ENCODE measurements at regions not wholly inside any gene's neighbourhood (a gene's known extent, or its start where the extent isn't known, plus 50 kb on each side); places are given as distances from the start of the nearest gene placed in this dataset.

DNA sequence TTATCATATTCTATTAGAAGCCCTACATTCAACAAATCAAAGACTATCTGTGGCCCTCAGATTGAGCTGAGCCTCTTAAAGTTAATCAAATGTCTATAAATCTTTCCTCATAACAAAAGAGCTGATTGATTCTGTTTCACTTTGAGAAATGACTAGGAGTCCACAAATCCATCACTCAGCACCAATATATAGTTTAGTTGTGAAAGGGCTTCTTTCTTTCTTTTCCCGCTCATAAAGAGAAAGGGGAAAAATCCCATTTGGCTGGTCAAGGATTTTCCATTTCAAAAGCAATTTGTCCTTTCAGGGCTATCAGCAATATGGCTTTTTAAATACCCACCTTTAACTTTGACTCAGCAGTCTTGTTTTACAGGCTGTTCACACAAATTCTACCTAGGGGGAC is 408.5 kb upstream of the PCDH20 start (continued):
- TF ChIP-seq, protein P1, sequence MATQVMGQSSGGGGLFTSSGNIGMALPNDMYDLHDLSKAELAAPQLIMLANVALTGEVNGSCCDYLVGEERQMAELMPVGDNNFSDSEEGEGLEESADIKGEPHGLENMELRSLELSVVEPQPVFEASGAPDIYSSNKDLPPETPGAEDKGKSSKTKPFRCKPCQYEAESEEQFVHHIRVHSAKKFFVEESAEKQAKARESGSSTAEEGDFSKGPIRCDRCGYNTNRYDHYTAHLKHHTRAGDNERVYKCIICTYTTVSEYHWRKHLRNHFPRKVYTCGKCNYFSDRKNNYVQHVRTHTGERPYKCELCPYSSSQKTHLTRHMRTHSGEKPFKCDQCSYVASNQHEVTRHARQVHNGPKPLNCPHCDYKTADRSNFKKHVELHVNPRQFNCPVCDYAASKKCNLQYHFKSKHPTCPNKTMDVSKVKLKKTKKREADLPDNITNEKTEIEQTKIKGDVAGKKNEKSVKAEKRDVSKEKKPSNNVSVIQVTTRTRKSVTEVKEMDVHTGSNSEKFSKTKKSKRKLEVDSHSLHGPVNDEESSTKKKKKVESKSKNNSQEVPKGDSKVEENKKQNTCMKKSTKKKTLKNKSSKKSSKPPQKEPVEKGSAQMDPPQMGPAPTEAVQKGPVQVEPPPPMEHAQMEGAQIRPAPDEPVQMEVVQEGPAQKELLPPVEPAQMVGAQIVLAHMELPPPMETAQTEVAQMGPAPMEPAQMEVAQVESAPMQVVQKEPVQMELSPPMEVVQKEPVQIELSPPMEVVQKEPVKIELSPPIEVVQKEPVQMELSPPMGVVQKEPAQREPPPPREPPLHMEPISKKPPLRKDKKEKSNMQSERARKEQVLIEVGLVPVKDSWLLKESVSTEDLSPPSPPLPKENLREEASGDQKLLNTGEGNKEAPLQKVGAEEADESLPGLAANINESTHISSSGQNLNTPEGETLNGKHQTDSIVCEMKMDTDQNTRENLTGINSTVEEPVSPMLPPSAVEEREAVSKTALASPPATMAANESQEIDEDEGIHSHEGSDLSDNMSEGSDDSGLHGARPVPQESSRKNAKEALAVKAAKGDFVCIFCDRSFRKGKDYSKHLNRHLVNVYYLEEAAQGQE (IDR thresholded peaks at IDR 0.05) = no peak
- no peak for TF ChIP-seq JUND (IDR thresholded peaks at IDR 0.05)
- no peak for TF ChIP-seq FOXA1 (IDR thresholded peaks at IDR 0.05)
- TF ChIP-seq HNF4A (conservative IDR thresholded peaks at IDR 0.05) = no peak
- no peak for TF ChIP-seq HNF4G (IDR thresholded peaks at IDR 0.05)
- TF ChIP-seq RXRA (IDR thresholded peaks at IDR 0.05) = no peak
- no peak for TF ChIP-seq NR2F2 (IDR thresholded peaks at IDR 0.05)
- no peak for TF ChIP-seq RAD21 (IDR thresholded peaks at IDR 0.05)
- TF ChIP-seq FOXA2 (IDR thresholded peaks at IDR 0.05) = no peak
- no peak for TF ChIP-seq GABPA (IDR thresholded peaks at IDR 0.05 in 1 of 2, conservative IDR thresholded peaks at IDR 0.05 in 1 of 2)

GRCh38 chr13:61812286-61812685 is 396.6 kb upstream of the PCDH20 start:
- 81% methylated on average over 3 of the region's 3 CpGs for WGBS
- no peak for DNase-seq (ENCODE audit: low spot score)
- no peaks in the 10 kb centered on the region for H3K9me3 ChIP-seq (ENCODE audit: control insufficient read depth in 4 of 4, low read length in 3 of 4)
- no peak overlapping the region for H3K27ac ChIP-seq (ENCODE audit: low read depth in 1 of 2, low read length in 2 of 2)
- H3K4me3 ChIP-seq (ENCODE audit: low read depth in 1 of 3, low read length in 3 of 3) = no peak overlapping the region
- H3K36me3 ChIP-seq (ENCODE audit: control insufficient read depth in 4 of 4, insufficient read depth in 3 of 4, low read depth in 1 of 4, low read length in 3 of 4) = no peaks in the 10 kb centered on the region
- TF ChIP-seq FOXA1 (IDR thresholded peaks at IDR 0.05) = no peak
- no peak overlapping the region for H3K9ac ChIP-seq (ENCODE audit: low read depth in 1 of 2, low read length in 2 of 2)
- H3K27me3 ChIP-seq (ENCODE audit: control insufficient read depth in 4 of 4, insufficient read depth in 4 of 4, low read length in 3 of 4) = peaks cover 0 to 2% (median 0%) of the 10 kb centered on the region in 4 donors
- H3K4me1 ChIP-seq (ENCODE audit: control insufficient read depth in 4 of 4, insufficient read depth in 4 of 4, low read length in 3 of 4) = no peaks in the 10 kb centered on the region

DNA sequence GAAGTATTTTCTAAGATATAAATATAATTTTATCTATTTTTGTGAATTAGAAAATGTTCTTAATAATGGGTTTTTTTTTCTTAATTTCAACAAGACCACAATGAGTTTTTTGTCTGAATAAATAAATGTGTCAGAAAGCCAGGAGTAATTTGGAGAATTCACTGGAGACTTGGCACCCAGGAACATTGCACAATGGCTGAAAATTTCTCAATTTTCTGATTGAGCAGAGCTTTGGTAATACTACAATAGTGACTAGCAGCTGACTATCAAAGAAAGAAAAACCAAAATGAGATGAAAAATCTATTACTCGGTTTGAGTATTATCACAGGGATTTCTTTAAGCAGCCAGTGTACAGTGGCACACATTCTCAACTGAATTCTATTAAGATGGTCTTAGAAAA is 394.4 kb upstream of the PCDH20 start:
- no peak for DNase-seq (ENCODE audit: low spot score)
- WGBS = 35% methylated on average over 1 of the region's 1 CpG

More for the DNA sequence above, 394.4 kb upstream of the PCDH20 start:
- Histone ChIP-seq H3K27me3 (ENCODE audit: control insufficient read depth in 4 of 4, insufficient read depth in 4 of 4, low read length in 3 of 4) (peaks cover 0 to 2% (median 0%) of the 10 kb centered on the region in 4 donors), H3K9ac (ENCODE audit: low read depth in 1 of 2, low read length in 2 of 2) (no peak overlapping the region), H3K9me3 (ENCODE audit: control insufficient read depth in 4 of 4, low read length in 3 of 4) (no peaks in the 10 kb centered on the region), H3K4me3 (ENCODE audit: low read depth in 1 of 3, low read length in 3 of 3) (no peak overlapping the region), H3K4me1 (ENCODE audit: control insufficient read depth in 4 of 4, insufficient read depth in 4 of 4, low read length in 3 of 4) (no peaks in the 10 kb centered on the region), H3K36me3 (ENCODE audit: control insufficient read depth in 4 of 4, insufficient read depth in 3 of 4, low read depth in 1 of 4, low read length in 3 of 4) (no peaks in the 10 kb centered on the region), H3K27ac (ENCODE audit: low read depth in 1 of 2, low read length in 2 of 2) (no peak overlapping the region)
- TF ChIP-seq, protein P2, sequence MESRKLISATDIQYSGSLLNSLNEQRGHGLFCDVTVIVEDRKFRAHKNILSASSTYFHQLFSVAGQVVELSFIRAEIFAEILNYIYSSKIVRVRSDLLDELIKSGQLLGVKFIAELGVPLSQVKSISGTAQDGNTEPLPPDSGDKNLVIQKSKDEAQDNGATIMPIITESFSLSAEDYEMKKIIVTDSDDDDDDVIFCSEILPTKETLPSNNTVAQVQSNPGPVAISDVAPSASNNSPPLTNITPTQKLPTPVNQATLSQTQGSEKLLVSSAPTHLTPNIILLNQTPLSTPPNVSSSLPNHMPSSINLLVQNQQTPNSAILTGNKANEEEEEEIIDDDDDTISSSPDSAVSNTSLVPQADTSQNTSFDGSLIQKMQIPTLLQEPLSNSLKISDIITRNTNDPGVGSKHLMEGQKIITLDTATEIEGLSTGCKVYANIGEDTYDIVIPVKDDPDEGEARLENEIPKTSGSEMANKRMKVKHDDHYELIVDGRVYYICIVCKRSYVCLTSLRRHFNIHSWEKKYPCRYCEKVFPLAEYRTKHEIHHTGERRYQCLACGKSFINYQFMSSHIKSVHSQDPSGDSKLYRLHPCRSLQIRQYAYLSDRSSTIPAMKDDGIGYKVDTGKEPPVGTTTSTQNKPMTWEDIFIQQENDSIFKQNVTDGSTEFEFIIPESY (IDR thresholded peaks at IDR 0.05) = no peak
- TF ChIP-seq TAF1 (conservative IDR thresholded peaks at IDR 0.05) (no peak), RXRA (IDR thresholded peaks at IDR 0.05) (no peak), ATF3 (IDR thresholded peaks at IDR 0.05) (no peak), EGR1 (IDR thresholded peaks at IDR 0.05; ENCODE audit: low read depth in 2 of 2) (no peak), HNF4A (conservative IDR thresholded peaks at IDR 0.05) (no peak), HNF4G (IDR thresholded peaks at IDR 0.05) (no peak)

Data from liver (tissue), 7 donors.